SK-N-SH treated with all-trans-retinoic acid at 6 μM for 48 hours (cell line): ENCODE measurements at regions not wholly inside any gene's neighbourhood (a gene's known extent, or its start where the extent isn't known, plus 50 kb on each side); places are given as distances from the start of the nearest gene placed in this dataset.

ENCODE experiments used
- BACH2 ChIP-seq: fragments of 250-450 bp; sonication (Bioruptor Pico); IDR thresholded peaks from 2 replicates; pipeline ENCODE4 v1.9.0; 2021; ENCODE audit warnings: mild to moderate bottlenecking, borderline replicate concordance
- ESRRG ChIP-seq: fragments of 250-450 bp; sonication (Bioruptor Pico); IDR thresholded peaks from 2 replicates; pipeline ENCODE4 v1.6.1; 2021; ENCODE audit warnings: mild to moderate bottlenecking
- ISL1 ChIP-seq: fragments of 250-450 bp; sonication (Bioruptor Pico); IDR thresholded peaks from 2 replicates; pipeline ENCODE4 v2.1.2; 2022; ENCODE audit warnings: mild to moderate bottlenecking, moderate library complexity
- ZFP30 ChIP-seq: fragments of 450-650 bp; formaldehyde crosslinking; IDR thresholded peaks from 2 replicates; pipeline ENCODE4 v1.5.0; 2022; ENCODE audit warnings: mild to moderate bottlenecking, moderate library complexity
- TF ChIP-seq, protein P1 (sequence below): fragments of 250-450 bp; sonication (Bioruptor Pico); IDR thresholded peaks from 2 replicates; pipeline ENCODE4 v1.8.0; 2020; ENCODE audit warnings: mild to moderate bottlenecking, moderate library complexity, borderline replicate concordance

- TF ChIP-seq ZFP30 (CRISPR knock-in tag), result no peak
- TF ChIP-seq BACH2 (CRISPR knock-in tag), result no peak
- no peak for TF ChIP-seq ISL1 (CRISPR knock-in tag)
- TF ChIP-seq, protein P1, sequence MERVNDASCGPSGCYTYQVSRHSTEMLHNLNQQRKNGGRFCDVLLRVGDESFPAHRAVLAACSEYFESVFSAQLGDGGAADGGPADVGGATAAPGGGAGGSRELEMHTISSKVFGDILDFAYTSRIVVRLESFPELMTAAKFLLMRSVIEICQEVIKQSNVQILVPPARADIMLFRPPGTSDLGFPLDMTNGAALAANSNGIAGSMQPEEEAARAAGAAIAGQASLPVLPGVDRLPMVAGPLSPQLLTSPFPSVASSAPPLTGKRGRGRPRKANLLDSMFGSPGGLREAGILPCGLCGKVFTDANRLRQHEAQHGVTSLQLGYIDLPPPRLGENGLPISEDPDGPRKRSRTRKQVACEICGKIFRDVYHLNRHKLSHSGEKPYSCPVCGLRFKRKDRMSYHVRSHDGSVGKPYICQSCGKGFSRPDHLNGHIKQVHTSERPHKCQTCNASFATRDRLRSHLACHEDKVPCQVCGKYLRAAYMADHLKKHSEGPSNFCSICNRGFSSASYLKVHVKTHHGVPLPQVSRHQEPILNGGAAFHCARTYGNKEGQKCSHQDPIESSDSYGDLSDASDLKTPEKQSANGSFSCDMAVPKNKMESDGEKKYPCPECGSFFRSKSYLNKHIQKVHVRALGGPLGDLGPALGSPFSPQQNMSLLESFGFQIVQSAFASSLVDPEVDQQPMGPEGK, result no peak
- TF ChIP-seq ESRRG, result no peak
Observed at GRCh38 chr10:105988848-105989247, 1175.7 kb downstream of the SORCS1 start.
